Testis (tissue), 2 donors: ENCODE measurements at regions not wholly inside any gene's neighbourhood (a gene's known extent, or its start where the extent isn't known, plus 50 kb on each side); places are given as distances from the start of the nearest gene placed in this dataset.

ENCODE experiments used
- CTCF ChIP-seq, 3 experiments: fragments of 450-650 bp in 2 of 3; fragments of 200-600 bp in 1 of 3; sonication (generic) in 1 of 3; IDR thresholded peaks; one replicate each; pipeline ENCODE4 v1.5.1; 2016 to 2019; ENCODE audit warnings: antibody characterized with exemption in 3 of 3, mild to moderate bottlenecking in 2 of 3, moderate library complexity in 1 of 3
- POLR2A ChIP-seq: fragments of 450-650 bp; IDR thresholded peaks from one replicate; pipeline ENCODE4 v1.6.1; 2017; ENCODE audit warnings: antibody characterized with exemption, mild to moderate bottlenecking, moderate library complexity

GRCh38 chr9:7403839-7404487 lies 395.6 kb downstream of the DMAC1 start:
- no peak for TF ChIP-seq POLR2A
- TF ChIP-seq CTCF (IDR thresholded peaks at IDR 0.05), result no peak
